EH (cell line): ENCODE measurements at regions not wholly inside any gene's neighbourhood (a gene's known extent, or its start where the extent isn't known, plus 50 kb on each side); places are given as distances from the start of the nearest gene placed in this dataset.
"Not testable (repeated sequence)": the region's sequence is repeated elsewhere in the genome, so short reads cannot be mapped to it uniquely, and the experiment has no call there.

ENCODE experiments used
- DNase-seq: peaks from one replicate; pipeline ENCODE4 v3.0.0-alpha.2; 2015; ENCODE audit warnings: low read depth

GRCh38 chr22:34319346-34319745 lies 399.1 kb upstream of the LARGE1 start:
- DNase-seq, result no peak

- no peak for DNase-seq
Measured at GRCh38 chr22:34324763-34325162, 404.5 kb upstream of the LARGE1 start.

GRCh38 chr22:34326901-34327300 lies 406.6 kb upstream of the LARGE1 start:
- DNase-seq, result no peak

DNA sequence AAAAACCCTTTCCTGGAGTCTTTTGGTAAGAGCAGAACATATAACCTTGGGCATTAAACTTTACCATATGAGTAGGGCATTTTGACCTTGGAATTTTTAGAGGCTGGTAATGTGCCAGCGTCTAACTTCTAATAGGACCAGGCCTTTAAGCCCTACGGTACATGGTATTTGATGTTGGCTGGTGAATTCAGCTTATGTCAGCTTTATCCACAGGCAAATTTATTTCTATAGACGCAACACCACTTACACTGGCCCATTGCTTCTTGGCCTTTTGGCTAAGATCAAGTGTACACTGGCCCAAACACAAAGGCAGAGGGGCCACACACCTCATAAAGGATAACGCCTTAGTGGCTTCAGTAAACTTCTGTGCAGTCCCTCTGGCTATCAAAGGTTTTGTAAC lies 410.2 kb upstream of the LARGE1 start:
- no peak for DNase-seq

GRCh38 chr22:34333285-34333684 lies 413.0 kb upstream of the LARGE1 start:
- DNase-seq, result no peak

GRCh38 chr22:34334893-34335292 lies 414.6 kb upstream of the LARGE1 start:
- no peak for DNase-seq

GRCh38 chr22:34344702-34345101 lies 424.4 kb upstream of the LARGE1 start:
- DNase-seq, result no peak

- no peak for DNase-seq
Measured at GRCh38 chr22:34354071-34354817, 434.0 kb upstream of the LARGE1 start.

- no peak for DNase-seq
Measured at GRCh38 chr22:34356481-34356880, 436.2 kb upstream of the LARGE1 start.

DNA sequence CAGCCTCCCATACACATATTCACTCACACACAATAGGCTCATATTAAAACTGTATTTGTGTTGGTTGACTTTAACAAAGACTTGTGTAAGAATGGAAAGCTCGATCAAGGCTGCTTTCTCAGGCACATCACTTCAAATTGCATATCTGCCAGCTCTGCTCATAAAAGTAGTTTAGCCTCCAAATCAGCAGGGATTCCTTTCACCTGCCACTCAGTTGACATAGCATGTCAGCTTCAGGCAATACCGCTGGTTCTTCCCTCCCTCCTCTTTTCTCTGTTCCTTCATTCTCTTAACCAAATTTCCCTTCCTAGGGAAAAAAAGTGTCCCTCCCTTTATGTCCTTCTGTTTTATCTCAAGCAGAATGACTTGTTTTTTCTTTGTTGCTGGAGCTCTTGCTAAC lies 450.4 kb upstream of the LARGE1 start:
- DNase-seq, result no peak

DNA sequence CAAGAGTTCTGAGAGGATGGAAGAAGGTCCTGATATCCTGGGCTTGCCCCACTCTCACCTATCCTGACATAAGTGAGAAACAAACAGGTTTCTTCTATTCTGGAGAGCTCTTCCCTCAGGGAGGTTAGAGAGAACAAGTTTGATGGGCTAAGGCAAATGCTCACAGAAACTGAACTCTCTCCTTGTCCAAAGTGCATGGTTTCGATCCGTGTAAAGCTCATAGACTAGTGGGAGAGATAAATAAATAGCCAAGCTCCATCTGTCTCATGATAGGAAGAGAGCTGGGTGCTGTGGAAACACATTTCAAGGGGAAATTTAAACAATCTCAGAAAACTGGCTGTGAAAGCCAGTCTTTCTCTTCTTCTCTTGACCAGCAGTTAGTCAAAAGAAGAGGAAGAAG lies 459.5 kb upstream of the LARGE1 start:
- DNase-seq, result no peak

DNA sequence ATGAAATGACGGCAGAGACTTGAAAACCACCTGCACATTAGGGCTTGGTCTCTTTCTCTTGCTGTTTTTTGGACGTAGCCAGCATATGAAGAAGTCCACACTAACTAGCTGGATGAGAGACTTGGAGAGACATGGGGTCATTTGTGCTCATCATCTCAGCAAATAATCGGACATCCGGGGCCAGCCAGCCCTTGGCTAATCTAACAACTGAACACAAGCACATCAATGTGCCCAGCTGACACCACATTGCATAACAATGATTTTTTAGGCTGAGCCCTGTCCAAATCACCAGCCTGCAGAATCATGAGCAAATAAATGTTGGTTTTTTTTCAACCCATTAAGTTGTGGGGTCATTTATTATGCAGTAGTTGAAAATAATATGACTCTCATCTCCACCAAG lies 460.3 kb upstream of the LARGE1 start:
- no peak for DNase-seq

DNA sequence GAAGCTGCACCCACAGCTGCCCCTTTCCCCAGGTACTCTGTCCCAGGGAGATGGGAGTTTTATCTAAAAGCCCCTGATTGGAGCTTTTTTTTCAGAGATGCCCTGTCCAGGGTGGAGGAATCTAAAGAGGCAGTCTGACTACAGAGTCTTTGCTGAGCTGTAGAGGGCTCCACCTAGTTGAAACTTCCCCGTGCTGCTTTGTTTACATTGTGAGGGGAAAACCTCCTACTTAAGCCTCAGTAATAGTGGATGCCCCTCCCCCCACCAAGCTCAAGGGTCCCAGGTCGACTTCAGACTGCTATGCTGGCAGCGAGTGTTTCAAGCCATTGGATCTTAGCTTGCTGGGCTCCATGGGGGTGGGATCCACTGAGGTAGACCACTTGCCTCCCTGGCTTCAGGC lies 470.1 kb upstream of the LARGE1 start:
- DNase-seq, result no peak

DNA sequence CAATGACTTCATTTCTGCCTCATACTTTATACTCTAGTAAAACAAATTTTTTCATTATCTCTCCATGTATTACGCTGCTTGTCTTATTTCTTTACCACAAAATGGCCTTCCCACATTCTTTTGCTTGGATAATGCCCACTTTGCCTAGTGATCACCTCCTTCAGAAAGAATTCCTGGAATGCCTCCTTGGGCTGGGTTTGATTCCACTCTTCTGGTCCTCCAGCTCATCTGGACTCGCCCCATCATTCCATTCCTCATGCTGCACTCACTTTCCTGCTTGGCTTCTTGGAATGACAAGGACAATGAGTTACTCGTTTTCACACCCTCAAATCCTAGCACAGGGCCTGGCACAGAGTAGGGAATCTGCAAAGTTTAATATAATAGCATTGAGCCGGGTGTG lies 475.1 kb upstream of the LARGE1 start:
- DNase-seq, result no peak

- no peak for DNase-seq
Measured at GRCh38 chr22:34403667-34404066, 483.4 kb upstream of the LARGE1 start.

- no peak for DNase-seq
Measured at GRCh38 chr22:34410111-34410510, 489.8 kb upstream of the LARGE1 start.

- peak; percentile 22 for DNase-seq
Measured at GRCh38 chr22:34414467-34415440, 494.5 kb upstream of the LARGE1 start.

DNA sequence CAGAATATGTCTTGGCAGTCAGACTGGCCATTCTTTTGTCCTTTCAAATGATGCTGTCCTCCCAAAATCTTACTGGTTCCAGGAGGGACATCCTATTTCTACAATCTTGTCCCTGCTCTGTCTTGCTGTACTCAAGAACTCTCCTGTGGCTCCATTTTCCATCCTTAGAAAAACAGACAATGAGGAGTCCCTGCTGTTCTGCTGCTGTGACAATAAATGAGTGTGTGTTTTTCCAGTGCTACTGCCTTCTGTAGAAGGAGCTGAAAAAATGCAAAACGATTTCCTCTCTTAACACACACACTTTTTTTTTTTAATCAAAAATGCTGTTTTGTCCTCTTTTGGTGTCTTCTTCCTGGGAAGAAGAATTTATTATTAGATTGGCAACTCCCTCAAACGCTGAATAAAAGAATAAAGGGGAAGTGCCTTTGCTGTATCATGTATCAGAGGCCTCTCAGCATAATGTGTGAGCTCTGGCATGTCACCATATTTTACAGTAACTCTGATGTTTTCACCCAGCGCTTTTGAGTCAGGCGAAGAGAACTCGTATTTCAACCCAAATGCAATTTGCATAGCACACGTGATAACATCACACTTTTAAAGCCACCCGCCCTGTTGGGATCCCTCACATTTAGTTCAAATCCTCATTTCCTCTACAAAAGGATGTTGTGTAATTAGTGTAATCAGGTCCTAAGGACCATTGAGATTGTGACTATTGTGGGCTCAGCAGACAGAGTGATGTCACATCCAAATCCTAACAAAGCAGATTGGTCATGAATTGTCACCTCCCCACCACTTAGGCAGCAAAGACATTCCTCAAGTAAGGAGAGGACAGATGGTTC lies 496.0 kb upstream of the LARGE1 start:
- DNase-seq, result no peak

DNA sequence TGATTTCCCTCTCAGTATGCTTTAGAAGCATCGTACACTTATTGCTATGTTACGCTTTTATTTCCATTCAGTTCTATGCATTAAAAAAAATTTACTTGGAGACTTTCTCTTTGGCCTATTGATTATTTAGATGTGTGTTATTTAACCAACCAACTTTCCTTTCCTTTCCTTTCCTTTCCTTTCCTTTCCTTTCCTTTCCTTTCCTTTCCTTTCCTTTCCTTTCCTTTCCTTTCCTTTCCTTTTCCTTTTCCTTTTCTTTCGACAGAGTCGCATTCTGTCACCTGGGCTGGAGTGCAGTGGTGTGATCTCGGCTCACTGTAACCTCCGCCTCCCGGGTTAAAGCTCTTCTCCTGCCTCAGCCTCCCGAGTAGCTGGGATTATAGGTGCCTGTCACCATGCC lies 502.7 kb upstream of the LARGE1 start:
- not testable (repeated sequence) for DNase-seq

DNA sequence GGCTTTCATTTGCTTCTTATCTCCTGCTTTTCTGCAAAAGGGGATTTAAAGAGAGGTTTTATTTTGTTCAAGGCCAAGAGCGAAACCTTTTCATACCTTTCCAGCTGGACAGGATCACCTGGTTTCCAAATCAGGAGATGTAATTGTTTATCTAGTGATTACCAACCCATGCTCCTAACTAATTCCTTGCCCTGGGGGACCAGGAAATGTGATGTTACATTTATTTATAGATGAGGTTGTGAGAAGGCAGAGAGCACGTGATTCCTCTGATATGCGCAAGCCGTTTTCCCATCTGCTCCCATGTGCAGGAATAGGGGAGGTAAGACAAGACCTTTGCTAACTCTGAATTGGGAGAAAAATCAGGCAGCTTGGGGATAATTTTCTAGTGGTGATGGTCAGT lies 507.2 kb upstream of the LARGE1 start:
- no peak for DNase-seq

DNA sequence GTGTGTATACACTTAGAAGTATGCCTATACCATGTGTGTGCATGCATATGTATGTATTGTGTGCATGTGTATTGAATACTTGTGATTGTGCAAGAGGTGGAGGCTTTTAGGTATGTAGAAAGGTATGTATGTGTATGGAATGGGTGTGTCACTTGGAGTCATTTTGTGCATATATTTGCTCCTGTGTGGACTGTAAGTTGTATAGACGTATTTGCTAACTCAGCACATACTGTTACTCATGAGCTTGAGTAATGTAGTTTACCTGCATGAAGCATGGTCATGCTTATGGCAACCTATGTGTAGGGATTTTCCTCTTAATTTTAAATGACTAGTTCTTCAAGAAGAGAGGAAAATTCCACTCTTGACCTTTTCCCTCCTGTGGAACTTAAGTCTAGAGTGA lies 507.6 kb upstream of the LARGE1 start:
- no peak for DNase-seq

GRCh38 chr22:34429314-34429713 lies 509.0 kb upstream of the LARGE1 start:
- DNase-seq, result no peak
